ENCODE measurements at regions not wholly inside any gene's neighbourhood (a gene's known extent, or its start where the extent isn't known, plus 50 kb on each side); places are given as distances from the start of the nearest gene placed in this dataset.

- no peak for DNase-seq (ENCODE audit: low read depth, low spot score)
Measured at GRCh38 chr3:178476886-178477285, 59.4 kb upstream of the KCNMB2 start.

GRCh38 chr3:178479446-178479845 lies 56.8 kb upstream of the KCNMB2 start:
- DNase-seq (ENCODE audit: low read depth, low spot score), result no peak

GRCh38 chr3:178479860-178480259 lies 56.4 kb upstream of the KCNMB2 start:
- DNase-seq (ENCODE audit: low read depth, low spot score), result no peak

GRCh38 chr3:178480274-178480673 lies 56.0 kb upstream of the KCNMB2 start:
- DNase-seq (ENCODE audit: low read depth, low spot score), result no peak

- no peak for DNase-seq (ENCODE audit: low read depth, low spot score)
Measured at GRCh38 chr3:178480795-178481194, 55.4 kb upstream of the KCNMB2 start.

- no peak for DNase-seq (ENCODE audit: low read depth, low spot score)
Measured at GRCh38 chr3:178482981-178483380, 53.3 kb upstream of the KCNMB2 start.

- DNase-seq (ENCODE audit: low read depth, low spot score), result no peak
Measured at GRCh38 chr3:178483704-178484103, 52.5 kb upstream of the KCNMB2 start.

- no peak for DNase-seq (ENCODE audit: low read depth, low spot score)
Measured at GRCh38 chr3:178485756-178486155, 50.5 kb upstream of the KCNMB2 start.

Measured in smooth muscle cell of the brain vasculature (primary cell).